Activated T-cell treated with anti-CD3 and anti-CD28 coated beads for 24 hours (primary cell): ENCODE measurements at regions not wholly inside any gene's neighbourhood (a gene's known extent, or its start where the extent isn't known, plus 50 kb on each side); places are given as distances from the start of the nearest gene placed in this dataset.
A peak's percentile ranks its signal among the peaks of the same experiment; 100 is the strongest.

ENCODE experiments used
- DNase-seq: peaks from one replicate; pipeline ENCODE4 v3.0.0-alpha.2; 2020; ENCODE audit warnings: low read depth

DNA sequence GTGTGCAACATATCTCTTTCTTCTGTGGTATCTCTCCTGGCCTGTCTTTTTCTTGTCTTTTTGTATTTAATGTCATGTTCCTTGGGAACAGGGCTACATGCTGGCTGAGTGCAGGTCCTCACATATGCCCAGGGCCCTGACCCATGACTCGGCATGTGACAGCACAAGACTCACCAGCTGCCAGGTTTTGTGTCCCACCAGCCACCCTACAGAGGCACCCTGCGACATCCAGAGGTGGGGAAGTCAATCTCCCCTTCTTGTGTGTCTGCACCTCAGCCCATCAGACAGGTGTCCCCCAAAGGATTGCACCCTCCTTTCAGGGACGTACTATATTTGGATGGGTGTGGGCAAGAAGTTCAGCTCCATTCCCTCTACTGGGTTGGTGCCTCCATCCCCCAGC, 576.3 kb downstream of the RNF144B start:
- no peak for DNase-seq

GRCh38 chr6:18973251-18973650, 586.1 kb downstream of the RNF144B start:
- DNase-seq: no peak

DNA sequence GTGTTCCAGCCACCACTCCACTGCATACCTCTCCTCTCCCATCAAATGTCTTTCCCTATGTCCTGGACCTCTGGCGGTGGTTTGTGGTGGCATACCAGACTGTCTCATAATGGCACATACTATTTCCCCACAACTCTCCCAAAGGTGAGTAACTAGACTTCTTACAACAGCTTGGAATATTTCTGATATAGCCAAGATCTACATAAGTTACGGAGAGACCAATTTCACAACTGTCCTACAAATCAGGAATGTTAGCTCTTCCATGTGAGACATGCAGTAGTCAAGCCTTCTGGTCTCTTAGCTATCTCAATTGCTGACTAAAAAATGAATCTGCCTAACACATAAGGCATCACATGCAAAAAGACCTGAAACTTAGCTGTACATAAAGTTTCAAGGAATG, 588.9 kb downstream of the RNF144B start:
- DNase-seq: no peak

DNA sequence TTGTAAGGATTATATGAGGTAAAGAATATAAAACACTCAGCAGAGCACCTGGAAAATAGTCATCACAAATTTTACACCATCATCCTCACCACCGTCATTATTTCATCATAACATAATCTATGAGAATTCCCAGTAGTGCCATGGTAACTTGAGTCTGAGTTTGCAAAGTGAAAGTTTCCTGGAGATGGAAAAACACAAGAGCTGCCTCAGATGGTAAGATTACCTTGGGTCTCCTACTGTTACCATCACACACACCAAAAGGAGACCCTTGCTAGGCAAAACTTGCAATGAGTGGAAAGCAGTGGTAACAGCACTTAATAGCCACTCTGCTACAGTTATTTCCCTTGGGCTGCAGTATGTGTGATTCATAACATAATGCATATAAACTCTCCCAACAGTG, 589.8 kb downstream of the RNF144B start:
- DNase-seq: no peak

DNA sequence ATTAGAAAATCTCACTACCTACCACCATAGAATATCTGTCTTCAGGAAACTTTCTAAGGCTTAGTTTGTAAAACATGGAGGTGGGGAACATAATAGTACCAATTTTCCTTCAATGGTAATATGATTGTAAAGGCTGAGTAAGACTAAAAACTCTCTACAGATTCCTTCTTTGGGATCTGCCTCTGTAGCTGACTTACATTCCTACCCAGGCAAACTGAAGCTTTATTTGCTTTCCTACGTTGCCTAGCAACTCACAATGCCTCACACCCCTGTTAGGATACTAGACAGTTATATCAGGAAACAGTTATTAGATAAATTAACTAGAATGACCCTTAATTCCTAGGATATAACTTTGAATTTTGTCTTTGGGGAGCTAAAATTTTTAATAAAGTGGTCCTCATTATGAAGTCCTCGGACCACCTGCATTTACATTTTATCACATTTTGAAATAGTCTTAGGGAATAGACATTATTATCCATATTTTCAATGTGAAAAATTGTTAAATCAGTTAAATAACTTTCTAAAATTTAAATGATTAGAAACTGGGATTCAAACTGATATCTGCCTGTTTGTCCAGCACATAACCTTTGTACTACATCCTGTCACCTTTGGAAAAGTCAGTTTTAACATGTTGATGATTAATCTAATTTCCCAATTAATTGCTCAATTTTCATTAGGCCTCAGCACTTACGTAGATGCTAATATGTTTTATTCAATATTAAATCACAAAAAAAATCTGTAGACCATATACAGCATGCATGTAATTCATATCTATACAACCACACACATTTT, 591.4 kb downstream of the RNF144B start:
- no peak for DNase-seq

- no peak for DNase-seq
Measured at GRCh38 chr6:18985061-18985460, 597.9 kb downstream of the RNF144B start.

DNA sequence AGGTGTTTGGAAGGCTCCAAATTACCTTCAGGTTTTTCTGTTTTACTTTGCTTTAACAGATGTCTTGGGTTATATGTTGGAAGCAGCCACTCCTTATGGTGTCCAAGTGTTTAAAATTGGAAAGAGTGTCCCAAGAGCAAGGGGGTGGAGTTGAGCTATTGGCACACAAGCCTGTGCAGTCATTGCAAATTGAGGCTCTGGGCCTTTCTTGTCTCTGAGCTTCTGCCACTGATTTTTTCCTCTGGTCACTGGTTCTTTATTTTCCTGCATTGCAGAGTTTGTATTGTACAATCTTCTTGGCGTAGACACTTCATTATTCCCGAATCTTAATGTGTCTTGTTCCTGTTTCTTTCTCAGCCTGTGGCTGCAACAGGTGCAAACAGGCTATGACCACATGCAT, 598.8 kb downstream of the RNF144B start:
- DNase-seq: no peak

DNA sequence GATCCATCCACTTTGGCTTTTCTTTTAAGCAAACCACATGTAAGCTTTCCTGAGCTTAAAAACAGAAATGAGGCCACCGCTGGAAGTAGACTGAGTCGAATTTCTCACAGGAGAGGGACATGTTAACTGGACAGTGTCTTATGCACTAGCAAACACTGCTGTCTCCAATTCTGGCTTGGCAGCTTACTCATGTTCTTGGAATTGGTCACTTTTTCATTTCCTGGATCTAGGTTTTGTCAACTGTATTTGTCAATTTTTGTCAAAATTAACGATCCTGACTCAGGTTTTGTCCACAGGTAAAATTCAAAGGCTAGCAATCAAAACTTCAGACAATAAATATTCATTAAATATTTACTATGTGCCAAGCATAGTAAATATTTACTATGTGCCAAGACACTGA, 601.5 kb downstream of the RNF144B start:
- DNase-seq: no peak

GRCh38 chr6:18990059-18990978, 603.2 kb downstream of the RNF144B start:
- peak; percentile 1 for DNase-seq

- DNase-seq: no peak
Measured at GRCh38 chr6:18997375-18997826, 610.3 kb downstream of the RNF144B start.

GRCh38 chr6:19002976-19003560, 615.9 kb downstream of the RNF144B start:
- no peak for DNase-seq

DNA sequence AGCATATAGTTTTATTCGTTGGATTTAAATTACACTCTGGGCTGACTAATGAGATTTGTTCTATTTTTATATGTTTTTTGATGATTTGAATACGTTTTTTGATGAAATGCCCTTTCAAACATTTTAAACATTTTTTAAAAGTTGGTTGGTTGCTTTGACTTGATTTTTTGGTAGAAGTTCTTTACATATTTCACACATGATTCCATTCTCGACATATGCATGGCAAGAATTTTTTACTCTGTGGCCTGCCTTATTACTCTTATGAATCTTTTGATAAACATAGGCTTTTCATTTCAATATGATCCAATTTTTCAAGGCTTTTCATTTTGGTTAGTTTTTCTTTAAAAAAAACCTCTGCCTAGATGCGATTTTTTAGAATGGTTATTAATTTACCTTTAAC, 617.0 kb downstream of the RNF144B start:
- DNase-seq: no peak

DNA sequence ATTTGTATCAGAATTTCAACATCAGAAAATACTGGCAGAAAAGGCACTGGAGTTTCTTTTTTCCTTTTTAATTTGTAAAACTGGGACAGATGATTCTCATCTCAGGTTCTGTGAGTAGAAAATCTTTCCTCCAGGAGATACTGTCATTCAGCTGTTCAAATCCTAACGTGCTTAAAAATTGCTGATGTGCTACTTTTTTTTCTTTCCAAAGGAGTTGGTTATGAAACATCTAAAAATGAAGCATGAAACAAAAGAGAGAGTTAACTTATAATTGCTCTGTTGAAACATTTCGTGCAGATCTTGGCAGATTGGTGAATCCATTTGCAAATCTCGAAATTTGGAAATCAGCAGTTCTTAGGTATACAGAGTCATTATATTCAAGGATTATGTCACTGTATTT, 622.6 kb downstream of the RNF144B start:
- no peak for DNase-seq

DNA sequence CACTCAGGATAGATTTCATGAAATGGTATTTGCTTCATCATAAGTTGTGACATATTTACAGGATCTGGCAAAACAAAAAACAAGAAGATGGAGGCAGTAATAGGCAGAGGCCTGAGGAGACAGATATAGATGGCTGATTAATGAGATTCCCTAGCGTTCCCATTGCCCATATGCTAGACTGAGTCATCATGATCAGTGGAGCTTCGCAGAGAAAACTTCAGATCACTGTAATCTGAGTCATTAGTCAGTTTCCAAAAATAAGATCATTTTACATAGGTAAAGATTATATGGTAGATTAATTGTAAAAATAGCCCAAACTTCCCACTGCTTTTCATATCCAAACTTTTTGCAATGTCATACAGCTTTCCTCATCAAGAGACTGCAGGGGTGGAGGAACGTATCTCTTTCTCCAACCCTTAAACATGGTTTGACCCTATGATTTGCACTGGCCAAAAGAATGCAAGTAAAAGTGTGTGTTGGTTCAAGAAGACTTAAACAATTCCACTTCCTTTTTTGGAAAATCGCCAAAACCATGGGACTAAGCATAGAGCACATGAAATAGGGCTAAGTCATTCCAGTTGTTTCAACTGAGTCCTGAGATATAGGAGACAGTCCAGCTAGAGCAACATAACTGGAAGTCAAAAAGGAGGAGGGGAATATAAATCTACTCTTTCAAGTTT, 626.0 kb downstream of the RNF144B start:
- no peak for DNase-seq

- DNase-seq: no peak
Measured at GRCh38 chr6:19024737-19025136, 637.6 kb downstream of the RNF144B start.

DNA sequence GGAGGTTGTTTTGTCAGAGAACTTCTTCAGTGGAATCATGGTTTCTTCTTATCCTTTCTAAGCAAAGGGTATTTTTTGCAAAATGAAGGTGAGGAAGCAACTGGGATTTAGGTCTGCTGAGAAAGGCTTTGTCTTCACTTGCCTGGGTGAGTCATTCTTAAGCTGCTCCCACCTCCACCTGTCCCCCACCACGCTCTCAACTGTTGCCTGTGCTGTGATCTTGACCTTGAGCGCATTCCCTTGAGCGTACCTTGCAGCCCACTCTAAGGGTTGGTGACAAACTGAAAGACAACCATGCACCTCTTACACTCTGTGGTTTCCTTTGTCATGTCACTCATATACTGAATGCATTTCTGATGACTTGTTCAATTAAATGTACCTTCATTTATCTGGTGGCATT, 641.1 kb downstream of the RNF144B start:
- DNase-seq: no peak

DNA sequence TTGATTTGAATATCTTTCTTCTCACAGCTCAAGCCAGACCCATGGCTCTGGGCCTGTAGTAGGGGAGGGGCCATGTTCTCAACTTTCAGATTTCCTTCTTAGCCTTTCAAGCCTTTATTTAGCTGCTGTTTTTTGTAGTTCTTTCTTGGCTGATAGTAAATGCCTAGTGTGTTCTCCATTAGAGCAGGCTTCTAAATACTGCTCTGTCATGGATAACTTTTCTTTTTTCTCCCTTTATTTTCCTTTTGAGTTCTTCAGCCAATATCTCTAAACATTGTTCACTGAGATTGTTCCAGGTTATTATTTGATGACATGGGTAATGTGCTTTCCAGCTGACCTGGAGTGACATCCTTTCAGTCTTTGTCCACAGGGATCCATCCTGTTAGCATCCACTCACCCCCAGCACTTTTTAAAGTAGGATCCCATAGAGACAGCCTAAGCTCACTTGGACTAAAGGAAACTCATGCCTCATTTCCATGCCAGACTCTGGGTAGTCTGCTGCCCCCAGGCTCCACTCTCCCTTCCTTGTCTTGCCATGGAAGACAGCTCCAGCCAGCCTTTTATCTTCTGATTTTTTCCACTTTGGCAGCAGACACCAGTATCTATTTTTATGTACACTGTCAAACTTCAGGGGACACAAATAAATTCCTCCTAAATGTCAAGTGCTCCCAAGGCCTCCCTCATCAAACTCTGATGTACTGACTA, 645.6 kb downstream of the RNF144B start:
- DNase-seq: no peak

GRCh38 chr6:19033683-19034082, 646.5 kb downstream of the RNF144B start:
- DNase-seq: no peak

GRCh38 chr6:19034986-19035385, 647.8 kb downstream of the RNF144B start:
- no peak for DNase-seq

- DNase-seq: no peak
Measured at GRCh38 chr6:19035461-19036195, 648.5 kb downstream of the RNF144B start.

DNA sequence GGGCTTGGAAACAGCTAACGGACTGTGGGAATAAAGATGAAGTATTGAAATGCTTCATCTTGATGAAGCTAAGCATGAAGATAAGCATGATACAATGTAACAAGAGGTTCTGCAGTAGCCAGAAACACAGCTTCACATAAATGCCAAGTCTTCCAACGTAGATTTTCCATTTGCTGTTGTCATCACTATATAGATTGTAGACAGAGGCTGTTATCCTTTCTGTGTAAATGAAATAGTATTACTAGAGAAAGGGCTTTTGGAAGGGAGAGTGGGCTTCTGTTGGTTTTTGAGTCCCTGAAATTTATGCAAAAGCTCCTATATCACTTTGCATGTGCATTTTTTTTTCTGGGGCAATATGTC, 649.0 kb downstream of the RNF144B start:
- DNase-seq: no peak
